Stimulated activated CD4-positive, alpha-beta T cell treated with anti-CD3 and anti-CD28 coated beads, Interleukin-2, amount 100 ng/mL, for 4 hours (primary cell): ENCODE measurements at regions not wholly inside any gene's neighbourhood (a gene's known extent, or its start where the extent isn't known, plus 50 kb on each side); places are given as distances from the start of the nearest gene placed in this dataset.

Experiments
- DNase-seq: peaks from one replicate; pipeline ENCODE4 v3.0.0-alpha.2; 2020; ENCODE audit warnings: low read depth

DNA sequence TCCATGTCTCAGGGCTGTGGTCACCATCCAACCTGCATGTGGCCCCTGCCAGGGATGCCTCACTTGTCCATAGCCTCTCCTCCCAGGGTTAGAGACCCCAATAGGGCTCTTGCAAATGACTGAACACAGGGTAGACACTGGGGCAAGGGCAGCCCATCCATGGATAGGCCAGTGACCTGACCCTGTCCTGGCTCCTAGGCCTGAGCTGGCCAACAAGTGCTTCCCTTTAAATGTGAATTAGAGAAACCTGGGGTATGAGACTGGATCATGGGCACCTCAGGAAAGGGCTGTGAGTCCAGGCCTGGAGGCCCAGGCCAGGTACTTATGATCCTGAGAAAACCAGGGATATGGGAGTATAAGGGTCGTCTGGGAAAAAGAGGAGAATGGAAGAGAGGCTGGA, 64.5 kb downstream of the COPS8 start:
- no peak for DNase-seq

DNA sequence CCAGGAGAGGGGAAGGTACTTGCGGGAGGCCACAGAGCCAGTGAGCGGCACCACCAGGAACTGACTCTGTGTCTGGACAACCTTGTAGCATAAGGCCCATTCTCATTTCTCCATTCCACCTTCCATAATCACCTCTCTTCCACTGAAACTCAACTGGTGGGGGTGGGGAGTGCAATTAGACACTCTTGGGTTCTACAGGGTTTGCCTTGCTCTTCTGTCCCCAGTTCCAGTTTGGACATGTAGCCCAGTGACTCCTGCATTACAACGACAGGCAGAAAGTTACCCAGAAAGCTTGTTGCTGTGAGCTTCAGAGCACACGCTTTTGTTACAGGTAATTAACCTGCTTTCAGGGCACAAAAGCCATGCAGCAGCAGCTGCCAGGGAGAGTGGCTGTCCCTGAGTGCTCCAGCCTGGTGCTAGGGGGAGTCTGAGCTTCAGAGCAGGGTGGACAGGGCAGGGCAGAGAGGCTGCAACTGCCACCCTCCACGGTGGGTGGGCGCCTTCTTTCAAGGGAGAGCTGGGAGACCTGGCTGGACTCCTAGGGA, 65.2 kb downstream of the COPS8 start:
- DNase-seq = no peak

DNA sequence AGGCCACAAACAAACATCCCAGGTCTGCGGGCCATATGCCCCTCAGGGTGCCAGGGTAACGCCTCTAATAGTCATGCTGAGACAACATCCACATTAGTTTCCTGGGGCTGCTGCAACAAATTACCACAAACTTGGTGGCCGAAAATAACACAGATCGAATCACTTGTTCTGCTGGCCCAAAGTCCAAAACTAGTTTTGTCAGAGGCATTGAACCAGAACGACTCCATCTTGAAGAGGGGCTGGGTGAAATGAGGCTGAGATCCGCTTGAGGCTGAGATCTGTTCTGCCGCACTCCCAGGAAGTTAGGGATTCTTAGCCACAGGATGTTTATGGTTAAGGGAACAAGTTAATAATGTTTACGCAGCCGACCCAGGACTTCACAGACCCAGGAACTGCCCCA, 66.7 kb downstream of the COPS8 start:
- DNase-seq = no peak

DNA sequence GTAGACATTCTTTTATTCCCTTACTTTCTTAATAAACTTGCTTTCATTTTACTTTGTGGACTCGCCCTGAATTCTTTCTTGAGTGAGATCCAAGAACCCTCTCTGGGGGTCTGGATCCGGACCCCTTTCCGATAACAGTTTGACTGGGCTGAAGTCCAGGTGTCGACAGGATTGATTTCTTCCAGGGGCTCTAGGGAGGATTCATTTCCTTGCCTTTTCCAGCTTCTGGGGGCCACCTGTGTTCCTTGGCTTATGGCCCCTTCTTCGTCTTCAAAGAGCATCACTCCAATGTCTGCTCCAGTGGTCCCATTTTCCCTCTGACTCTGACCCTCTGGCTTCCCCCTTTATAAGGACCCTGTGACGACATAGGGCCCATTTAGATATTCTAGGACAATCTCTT, 67.5 kb downstream of the COPS8 start:
- no peak for DNase-seq

DNA sequence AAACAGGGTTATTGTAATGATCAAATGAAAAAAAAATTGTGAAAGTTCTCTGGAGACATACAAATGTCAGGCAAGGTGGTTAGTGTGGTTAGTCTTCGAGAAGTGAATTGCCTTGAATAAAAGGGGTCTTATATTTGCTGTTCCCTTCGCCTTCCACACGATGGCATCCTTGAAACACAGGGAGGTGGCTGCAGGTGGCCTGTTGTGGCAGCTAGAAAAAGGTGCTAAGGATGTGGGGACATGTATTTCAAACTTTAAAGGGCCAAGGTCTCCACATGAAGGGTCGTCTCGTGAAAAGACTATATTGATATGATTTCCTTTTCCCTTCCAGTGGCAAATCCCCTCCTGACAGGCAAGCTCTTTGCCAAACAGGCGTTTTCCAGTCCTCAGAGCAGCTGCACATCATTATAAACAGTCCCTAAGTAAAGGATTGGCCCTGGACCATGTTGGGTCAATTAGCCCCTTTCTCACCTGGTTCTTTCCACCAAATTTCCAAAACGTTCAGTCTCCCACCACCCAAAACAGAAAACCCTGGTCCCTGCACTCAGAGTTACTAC, 68.5 kb downstream of the COPS8 start:
- DNase-seq = peak; percentile 34

DNA sequence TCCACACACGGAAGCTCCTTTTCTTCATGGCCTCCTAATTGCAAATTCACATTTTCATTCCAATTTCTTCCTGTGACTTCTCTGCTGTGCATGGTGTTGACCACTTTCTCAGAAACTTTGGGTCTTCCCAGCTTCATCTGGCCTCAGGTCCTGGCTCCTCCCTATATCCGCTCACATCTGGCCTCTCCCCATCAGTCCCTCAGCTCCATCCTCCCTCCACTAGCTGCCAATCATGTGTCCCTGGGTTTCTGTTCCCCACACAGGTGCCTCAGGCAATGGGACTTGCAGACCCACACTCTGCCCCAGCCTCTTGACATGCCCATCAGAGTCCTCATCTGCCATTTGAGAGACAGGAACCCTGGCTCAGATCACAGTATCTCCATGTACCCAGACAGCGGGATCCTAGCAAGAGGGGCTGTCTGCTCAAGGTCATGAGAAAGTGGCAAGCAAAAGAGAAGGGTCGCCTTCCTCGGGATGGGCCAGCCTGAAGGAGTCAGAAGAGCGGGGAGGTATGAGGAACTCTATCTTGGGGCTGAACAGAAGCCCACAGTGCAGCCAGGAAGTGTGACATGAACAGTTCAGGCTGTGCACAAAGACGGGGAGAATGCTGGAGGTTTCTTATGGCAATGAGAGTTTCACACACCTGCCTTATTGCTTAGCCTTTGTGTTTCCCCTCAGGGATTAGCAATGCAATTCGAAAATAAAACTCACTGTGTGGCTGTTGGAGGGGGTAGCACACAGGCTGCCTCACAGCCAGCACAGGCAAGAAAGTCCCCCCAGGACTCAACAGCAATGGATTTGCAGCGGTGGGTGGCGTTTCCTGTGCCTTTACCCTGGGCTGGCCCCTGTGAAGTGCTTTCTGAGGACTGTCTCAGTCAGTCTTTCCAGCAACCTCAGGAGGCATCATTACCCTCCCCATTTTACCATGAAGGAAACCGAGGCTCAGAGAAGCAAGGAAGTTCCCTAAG, 69.5 kb downstream of the COPS8 start:
- no peak for DNase-seq

DNA sequence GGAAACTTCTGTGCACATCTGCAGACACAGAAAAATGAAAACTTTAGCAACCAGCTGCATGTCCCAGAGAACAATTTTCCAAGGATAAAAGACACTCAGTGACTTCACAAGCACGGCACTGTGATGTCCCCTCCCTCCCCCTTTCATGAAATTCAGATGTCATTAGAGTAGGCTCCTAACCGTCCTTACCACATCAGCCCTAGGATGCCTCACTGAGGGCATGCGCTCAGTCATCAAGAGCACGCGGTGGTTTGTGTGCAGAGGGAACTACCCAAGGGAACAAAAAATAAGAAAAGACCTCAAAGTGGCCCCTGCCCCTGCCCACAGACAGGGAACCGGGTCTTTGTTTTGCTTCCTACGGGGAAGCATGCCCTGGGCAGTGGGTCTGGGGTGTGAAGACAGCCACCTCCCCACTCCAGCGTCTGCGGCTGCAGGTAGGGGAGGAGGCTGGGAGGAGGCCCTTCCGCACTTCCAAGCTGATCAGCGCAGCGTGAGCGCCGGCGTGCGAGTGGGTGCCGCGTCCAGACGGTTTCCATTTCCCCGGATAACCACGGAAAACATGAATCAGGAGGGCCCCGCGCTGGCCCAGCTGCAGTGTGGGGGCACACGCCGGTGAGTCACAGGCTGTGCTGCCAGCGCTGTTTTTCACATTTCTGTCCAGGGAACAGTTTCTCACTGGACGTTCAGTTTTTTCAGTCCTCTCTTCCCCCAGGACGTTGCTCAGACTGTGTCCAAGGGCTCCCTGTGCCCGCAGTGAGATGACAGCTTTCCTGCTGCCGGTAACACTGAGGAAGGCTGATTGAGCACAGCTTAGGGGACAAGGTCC, 70.6 kb downstream of the COPS8 start:
- DNase-seq = peak; percentile 33

DNA sequence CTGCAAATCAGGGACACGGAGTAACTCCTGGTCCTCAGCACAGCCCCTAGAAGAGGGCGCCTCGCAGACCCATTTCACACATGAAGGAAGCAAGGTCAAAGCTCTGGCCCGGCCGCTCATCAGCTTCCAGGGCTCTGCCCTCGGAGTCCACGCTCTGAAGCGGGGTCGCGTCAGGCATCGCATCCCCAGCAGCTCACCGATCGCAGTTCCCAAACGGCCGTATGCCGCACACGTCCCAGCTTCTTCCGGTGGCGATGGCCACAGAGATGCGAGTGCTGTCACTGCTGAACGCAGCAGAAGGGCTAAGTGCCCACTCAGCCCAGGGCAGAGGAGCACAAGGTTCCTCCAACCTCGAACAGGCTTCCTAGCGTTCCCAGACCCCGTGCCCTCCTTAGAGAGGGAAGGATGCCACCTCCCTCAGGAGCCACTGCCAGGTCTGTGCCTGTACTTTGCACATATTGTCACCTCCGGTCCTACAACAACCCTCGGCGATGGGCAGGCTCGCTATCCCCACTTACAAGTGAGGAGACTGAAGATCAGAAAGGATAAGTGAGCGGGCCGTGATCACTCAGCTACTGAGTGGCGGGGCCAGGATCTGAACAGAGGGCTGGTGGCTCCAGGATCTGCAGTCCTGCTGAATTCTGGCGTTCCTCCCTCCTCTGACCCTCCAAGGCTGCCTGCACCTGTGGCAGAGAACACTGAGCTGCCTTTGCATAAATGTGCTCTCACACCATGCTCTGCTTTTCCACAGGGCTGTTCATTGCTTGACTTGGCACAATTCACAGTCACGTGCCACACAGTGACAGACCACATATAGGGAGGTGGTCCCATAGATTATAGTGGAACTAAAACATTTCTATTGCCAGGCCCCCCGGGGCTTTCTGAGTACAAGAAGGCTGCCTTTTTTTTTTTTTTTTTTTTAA, 71.4 kb downstream of the COPS8 start:
- no peak for DNase-seq

DNA sequence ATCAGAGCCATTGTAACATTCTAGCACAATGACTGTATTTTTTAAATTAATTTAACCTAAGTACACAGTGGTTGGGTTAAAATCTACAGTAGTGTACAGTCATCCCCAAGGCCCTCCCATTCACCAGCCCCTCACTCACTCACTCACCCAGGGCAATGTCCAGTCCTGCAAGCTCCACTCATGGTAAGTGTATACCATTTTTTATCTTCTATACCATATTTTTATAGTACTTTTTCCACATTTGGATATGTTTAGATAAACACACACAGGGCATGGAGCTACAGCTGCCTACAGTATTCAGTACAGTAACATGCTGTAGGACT, 72.1 kb downstream of the COPS8 start:
- DNase-seq = no peak

DNA sequence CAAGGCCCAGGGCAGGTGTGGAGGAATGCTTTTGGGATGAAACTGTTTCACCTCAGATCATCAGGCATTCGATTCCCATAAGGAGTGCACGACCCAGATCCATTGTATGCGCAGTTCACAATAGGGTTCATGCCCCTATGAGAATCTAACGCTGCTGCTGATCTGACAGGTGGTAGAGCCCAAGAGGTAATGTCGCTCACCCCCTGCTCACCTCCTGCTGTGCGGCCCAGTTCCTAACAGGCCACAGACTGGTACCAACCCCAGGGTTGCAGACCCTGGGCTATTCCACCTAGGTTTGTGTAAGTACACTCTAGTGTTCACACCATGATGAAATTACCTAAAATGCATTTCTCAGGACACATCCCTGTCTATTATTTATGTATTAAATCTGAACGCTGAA, 72.5 kb downstream of the COPS8 start:
- DNase-seq = no peak

DNA sequence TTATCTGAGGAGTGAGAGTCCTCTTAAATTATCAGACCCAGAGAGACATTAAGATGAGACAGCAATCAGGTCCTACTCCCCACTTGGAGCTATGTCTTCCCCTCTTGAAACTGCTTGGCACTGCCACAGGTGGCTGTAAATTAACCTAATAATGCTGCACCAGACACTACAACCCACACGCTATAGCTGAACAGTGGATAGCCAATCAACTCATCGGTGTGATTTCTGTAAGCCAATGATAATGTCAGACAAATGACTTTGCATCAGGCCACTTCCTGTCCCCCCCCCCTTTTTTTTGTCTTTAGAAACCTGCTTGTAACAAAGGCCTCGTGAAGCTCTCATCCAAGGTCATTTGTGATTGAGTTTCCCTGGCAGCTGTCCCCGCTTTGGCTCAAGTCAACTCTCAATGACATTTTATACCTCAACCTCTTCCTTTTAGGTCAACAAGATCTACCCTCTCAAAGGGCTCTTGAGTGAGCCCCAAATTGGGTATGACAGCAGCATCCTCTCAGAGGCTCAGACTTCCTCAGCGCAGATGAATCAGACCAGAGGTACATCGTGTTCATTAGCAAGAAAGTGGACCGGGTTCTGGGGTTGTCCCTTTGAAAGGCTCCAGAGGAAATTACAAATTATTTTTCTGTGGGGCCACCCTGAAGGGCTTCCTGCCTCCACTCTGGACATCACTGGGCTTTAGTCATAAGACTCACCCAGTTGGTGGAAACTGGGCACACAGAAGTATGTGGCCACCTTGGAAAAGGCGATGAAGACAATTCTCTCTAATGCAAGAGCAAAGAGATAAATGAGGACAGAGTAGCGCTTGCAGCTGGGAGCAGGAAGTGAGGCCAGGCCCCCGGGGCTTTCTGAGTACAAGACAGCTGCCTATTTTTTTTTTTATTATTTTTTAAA, 73.6 kb downstream of the COPS8 start:
- DNase-seq = no peak

DNA sequence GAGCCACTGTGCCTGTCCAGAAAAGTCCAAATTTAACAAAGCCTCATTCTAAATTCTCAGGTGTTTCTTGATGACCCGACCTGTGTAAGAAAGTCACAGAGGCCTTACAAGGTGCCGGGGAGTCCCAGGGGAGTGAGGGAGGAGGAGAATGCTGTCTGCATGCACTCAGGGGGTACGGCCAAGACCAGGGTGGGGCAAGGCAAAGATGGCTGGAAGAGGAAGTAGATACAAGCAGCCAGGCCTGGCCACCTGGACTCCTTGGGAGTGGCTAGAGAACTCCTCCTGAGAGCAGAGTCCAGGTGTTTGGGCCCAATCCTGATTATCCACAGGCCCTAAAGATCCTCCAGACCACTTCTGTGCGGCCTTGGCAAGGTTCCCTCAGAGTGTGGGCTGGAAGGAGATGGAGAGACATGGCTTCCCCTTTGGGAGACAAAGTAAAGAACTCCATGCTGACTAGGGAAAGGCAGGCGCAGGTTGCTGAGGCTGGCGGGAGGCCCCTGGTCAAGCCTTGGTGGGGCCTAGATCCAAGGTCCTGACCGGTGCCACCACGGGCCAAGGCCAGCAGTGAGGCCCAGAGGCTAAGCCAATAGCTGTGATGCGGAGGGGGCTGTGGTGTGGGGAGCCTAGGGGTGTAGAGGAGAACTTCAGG, 74.7 kb downstream of the COPS8 start:
- no peak for DNase-seq

DNA sequence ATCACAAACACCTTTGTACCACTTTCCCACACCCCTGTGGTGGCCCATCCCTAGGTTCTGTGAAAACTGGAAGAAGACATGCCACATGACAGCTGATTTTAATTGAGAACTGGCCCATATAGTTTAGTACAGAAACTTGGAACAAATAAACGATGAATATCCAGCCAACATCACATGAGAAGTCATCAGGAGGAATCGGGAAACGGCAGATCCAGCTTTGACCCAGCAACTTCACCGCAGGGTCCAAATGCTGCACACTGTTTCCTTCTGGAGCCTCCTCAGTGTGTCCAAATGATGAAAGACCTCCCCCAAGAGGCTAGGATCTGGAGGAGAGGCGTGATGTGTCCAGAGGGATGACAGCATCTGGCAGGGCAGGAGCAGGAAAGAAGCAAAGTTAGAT, 75.5 kb downstream of the COPS8 start:
- DNase-seq = no peak

DNA sequence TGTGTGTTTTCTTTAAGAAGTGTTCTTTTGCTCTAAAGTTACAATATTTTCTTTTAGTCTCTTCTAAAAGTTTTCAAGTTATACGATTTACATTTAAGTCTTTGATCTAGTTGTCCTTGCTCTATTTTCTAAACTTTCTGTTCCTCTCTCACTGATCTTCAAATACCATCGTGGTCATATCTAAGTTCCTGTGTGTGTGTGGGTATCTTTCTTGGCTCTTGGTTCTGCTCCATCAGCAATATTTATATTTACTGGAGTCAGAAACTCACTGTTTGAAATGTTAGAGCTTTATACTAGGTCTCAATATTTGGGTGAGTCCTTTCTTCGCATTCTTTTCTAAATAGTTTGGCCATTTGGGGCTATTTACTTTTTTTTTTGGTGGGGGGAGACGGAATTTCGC, 77.3 kb downstream of the COPS8 start:
- DNase-seq = no peak

DNA sequence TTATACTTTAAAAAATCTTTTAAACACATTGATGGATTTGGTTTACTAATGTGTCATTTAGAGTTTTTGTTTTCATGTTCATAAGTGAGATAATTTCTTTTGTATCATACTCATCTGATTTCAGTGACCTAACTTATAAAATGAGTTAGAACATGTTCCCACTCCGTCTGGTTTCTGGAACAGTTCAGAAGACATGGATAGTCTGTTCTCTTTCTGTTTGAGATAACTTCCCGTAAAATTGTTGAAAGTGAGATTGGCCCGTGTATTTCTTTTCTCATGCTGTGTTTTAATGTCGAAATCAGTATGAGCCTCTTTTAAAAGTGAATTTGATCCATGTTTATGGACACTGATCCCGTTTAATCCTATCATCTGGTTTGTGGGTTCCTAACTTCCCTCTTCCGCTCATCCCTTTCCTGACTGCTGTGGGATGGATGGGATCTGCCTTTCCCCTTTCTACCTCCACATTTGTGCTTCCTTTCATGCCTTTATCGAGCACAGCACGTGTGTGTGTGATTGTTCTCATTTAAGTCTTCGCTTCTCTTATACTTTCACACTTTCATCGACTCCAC, 78.9 kb downstream of the COPS8 start:
- DNase-seq = no peak

DNA sequence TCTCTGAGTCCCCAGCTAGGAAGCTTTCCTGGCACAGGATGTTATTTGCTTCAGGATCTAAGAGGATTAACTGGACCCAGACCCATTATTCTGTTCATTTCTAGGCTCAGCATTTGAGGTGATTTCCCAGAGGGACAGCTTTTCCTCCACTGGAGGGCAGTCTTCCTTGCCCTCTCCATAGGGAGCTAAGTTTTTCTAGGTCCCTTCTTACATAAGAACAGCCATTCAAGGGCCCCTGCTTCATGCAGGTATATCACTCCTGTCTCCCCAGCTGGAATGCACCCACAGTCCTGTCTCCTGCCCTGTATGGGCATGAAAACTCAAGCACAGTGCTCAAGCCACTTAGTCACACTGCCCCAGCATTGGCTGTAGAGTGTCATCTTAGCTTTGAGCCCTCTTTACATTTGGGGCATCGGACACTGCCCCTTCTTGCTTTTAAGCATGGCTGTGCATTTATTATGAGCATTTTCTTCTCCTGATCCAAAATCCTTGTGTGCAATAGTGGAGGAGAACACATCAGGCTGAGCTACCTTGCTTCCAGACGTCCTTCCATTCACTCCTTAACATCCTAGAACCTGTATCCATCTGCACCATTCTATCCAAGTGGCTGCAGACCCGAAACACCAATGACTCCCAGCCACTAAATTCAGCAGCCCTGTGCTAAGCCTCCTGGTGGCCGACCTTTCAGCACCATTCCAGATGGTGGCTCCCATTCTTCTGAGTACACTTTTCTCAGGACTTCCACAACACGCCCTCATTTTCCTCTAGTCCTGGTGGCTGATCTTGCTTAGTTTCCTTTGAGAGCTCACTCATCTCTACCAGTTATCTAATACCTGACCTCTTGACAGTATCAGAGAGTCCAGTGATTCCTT, 80.0 kb downstream of the COPS8 start:
- no peak for DNase-seq

DNA sequence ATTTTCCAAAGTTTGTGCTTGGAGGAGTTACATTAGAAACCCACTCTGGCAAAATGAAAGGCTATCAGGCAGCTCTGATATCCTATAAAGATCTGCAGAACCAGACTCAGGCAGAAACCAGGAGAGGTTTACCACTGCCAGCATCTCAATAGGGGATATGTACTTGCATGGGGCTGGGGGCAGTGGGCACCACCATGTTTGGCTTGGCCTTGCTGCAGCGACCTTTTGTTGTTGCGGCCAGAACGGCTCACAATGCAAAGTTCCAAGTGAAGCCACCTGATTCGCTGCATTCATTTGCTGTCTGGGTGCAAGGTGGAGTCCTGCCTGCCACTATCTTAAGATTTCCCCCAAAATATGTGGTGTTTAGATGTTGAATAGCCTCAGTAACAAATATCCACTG, 81.3 kb downstream of the COPS8 start:
- DNase-seq = no peak

DNA sequence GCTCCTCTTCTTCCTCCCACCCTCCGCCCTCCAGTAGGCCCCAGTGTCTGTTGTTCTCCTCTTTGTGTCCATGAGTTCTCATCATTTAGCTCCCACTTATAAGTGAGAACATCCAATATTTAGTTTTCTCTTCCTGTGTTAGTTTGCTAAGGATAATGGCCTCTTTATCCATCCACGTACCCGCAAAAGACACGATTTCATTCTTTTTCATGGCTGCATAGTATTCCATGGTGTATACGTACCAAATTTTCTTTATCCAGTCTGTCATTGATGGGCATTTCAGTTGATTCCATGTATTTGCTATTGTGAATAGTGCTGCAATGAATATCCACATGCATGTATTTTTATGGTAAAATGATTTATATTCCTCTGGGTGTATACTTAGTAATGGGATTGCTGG, 82.2 kb downstream of the COPS8 start:
- no peak for DNase-seq

DNA sequence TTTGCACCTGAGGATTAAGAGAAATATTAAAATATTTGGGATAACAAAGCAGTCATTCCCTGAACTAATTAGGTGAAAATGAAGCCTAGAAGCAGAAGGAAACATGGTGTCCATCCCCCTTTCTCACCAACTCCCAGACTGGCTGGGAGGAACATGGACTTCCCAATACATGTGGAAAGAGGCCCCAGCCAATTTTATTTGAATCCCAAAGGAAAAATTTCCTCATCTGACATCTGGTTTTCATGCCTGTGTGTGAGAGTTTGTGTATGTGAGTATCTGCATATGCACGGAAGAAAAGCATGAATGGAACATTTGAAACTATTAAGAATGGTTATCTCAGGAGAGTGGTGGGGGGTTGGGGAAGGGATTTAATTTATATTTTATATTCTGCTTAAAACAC, 84.3 kb downstream of the COPS8 start:
- no peak for DNase-seq
